ENCODE measurements at regions not wholly inside any gene's neighbourhood (a gene's known extent, or its start where the extent isn't known, plus 50 kb on each side); places are given as distances from the start of the nearest gene placed in this dataset.

- Histone ChIP-seq H4K5ac (ENCODE audit: insufficient read length, low read depth, low read length) (no peak overlapping the region), H2BK120ac (replicated peaks; ENCODE audit: low read depth, low read length) (no peak overlapping the region), H4K91ac (replicated peaks; ENCODE audit: insufficient read length, low read length) (no peak overlapping the region), H2BK15ac (ENCODE audit: low read length) (peak overlapping the region; percentile 46; the same call in 1 of the 2 replicates), H3K79me2 (ENCODE audit: control insufficient read depth in 1 of 2, insufficient read depth in 2 of 2, low read length in 2 of 2) (no peaks in the 10 kb centered on the region), H2BK12ac (ENCODE audit: low read depth, low read length) (peak overlapping the region; percentile 92), H3K9ac (replicated peaks in 1 of 4; ENCODE audit: extremely low read depth in 1 of 4, low read depth in 3 of 4, low read length in 3 of 4) (no peak overlapping the region), H3K23me2 (ENCODE audit: low read depth, low read length) (no peaks in the 10 kb centered on the region), H2AK5ac (ENCODE audit: low read depth, low read length) (no peak overlapping the region), H3K27me3 (replicated peaks in 1 of 4; ENCODE audit: control insufficient read depth in 3 of 4, extremely low read depth in 1 of 4, insufficient read depth in 3 of 4, low read length in 3 of 4) (peaks cover 0 to 2% (median 0%) of the 10 kb centered on the region in 4 experiments; a peak in 1 of 7 replicates), H4K20me1 (replicated peaks in 1 of 2; ENCODE audit: control insufficient read depth in 1 of 2, insufficient read depth in 2 of 2, low read length in 2 of 2) (no peaks in the 10 kb centered on the region), H3K4me1 (replicated peaks in 1 of 4; ENCODE audit: control insufficient read depth in 3 of 4, insufficient read depth in 4 of 4, low read length in 3 of 4) (peaks cover 4 to 26% (median 21%) of the 10 kb centered on the region in 4 experiments), H3K79me1 (ENCODE audit: low read depth, low read length) (no peaks in the 10 kb centered on the region), H3K9me3 (ENCODE audit: insufficient read depth in 2 of 2, low read depth in 1 of 2, low read length in 1 of 2) (no peaks in the 10 kb centered on the region), H2BK5ac (ENCODE audit: low read depth, low read length) (no peak overlapping the region; the same call in 1 of the 2 replicates), H3K4me3 (ENCODE audit: extremely low read depth in 1 of 4, insufficient read depth in 2 of 4, low read depth in 3 of 4, low read length in 4 of 4) (no peak overlapping the region), H3K18ac (ENCODE audit: extremely low read depth, low read length) (no peak overlapping the region), H3K4me2 (ENCODE audit: insufficient read depth in 1 of 2, low read depth in 2 of 2, low read length in 2 of 2) (no peak overlapping the region), H2BK20ac (ENCODE audit: low read length) (peak overlapping the region; percentile 92; the same call in 1 of the 2 replicates), H2AFZ (ENCODE audit: low read length) (no peak overlapping the region), H3K23ac (ENCODE audit: insufficient read length) (no peak overlapping the region), H3K4ac (replicated peaks; ENCODE audit: insufficient read length, low read depth, low read length) (no peak overlapping the region), H4K8ac (ENCODE audit: extremely low read depth, insufficient read depth, low read length) (no peak overlapping the region), H3K27ac (ENCODE audit: low read depth, low read length) (no peak overlapping the region), H3K56ac (replicated peaks; ENCODE audit: insufficient read length, low read depth, low read length) (no peak overlapping the region), H3K36me3 (ENCODE audit: control insufficient read depth in 2 of 4, insufficient read depth in 4 of 4, low read length in 3 of 4) (no peaks in the 10 kb centered on the region), H3K14ac (ENCODE audit: insufficient read length) (no peak overlapping the region)
- ChIA-PET POLR2A (ENCODE audit: partially characterized antibody) (interaction anchor here (1.2 to 1.3 kb wide), 2 partner anchors 9 to 15 kb away, joined by 3 to 4 read pairs; no protein-coding TSS in a partner anchor), CTCF (ENCODE audit: partially characterized antibody) (interaction anchor here (0.8 to 8.9 kb wide), 5 partner anchors 10 to 181 kb away, joined by 4 to 75 read pairs (median 6); no protein-coding TSS in a partner anchor)
- WGBS, 2 experiments (ENCODE audit: extremely low coverage in 1 of 2, insufficient coverage in 1 of 2, insufficient read length in 1 of 2, insufficient replicate concordance in 2 of 2, low coverage in 1 of 2, low lambda C conversion rate in 2 of 2, missing lambda C conversion rate in 1 of 2): 84% methylated on average over 7 of the region's 7 CpGs; no CpG with 5 or more reads in 1 of the 2 experiments
- FAIRE-seq (no peak), DNase-seq (ENCODE audit: low read depth in 1 of 2, low spot score in 2 of 2) (no peak)
- TF ChIP-seq BRCA1 (IDR thresholded peaks at IDR 0.05; ENCODE audit: low read depth, low read length) (no peak), CTBP2 (IDR thresholded peaks at IDR 0.05; ENCODE audit: borderline replicate concordance, insufficient read depth, insufficient read length, low read length) (no peak), GTF2F1 (IDR thresholded peaks at IDR 0.05; ENCODE audit: borderline replicate concordance, low read depth, low read length) (no peak), TBP (IDR thresholded peaks at IDR 0.05; ENCODE audit: low read depth, low read length) (no peak), CREB1 (IDR thresholded peaks at IDR 0.05) (no peak), CBX5 (IDR thresholded peaks at IDR 0.05; ENCODE audit: low read depth, low read length) (no peak), SRF (IDR thresholded peaks at IDR 0.05; ENCODE audit: low read depth, low read length) (no peak), CHD1 (IDR thresholded peaks at IDR 0.05; ENCODE audit: low read depth, low read length) (no peak), MAFK (IDR thresholded peaks at IDR 0.05; ENCODE audit: low read depth, low read length) (no peak), TAF7 (optimal IDR thresholded peaks at IDR 0.05; ENCODE audit: borderline replicate concordance, low read depth, low read length) (no peak), ASH2L (IDR thresholded peaks at IDR 0.05; ENCODE audit: low read length) (no peak), SP4 (IDR thresholded peaks at IDR 0.05; ENCODE audit: low read length) (no peak), FOSL1 (IDR thresholded peaks at IDR 0.05; ENCODE audit: insufficient read depth, low read depth, low read length) (no peak), POLR2A (IDR thresholded peaks at IDR 0.05; ENCODE audit: control extremely low read depth in 1 of 2, low read depth in 2 of 2, low read length in 2 of 2) (no peak), EGR1 (IDR thresholded peaks at IDR 0.05; ENCODE audit: borderline replicate concordance, low read depth, low read length) (no peak), TCF12 (IDR thresholded peaks at IDR 0.05; ENCODE audit: low read depth, low read length) (no peak)
Measured at GRCh38 chr3:14286887-14287500, 108.4 kb downstream of the LSM3 start.

Measured in H1 (cell line).